ENCODE measurements at regions not wholly inside any gene's neighbourhood (a gene's known extent, or its start where the extent isn't known, plus 50 kb on each side); places are given as distances from the start of the nearest gene placed in this dataset.

- no peak for DNase-seq
Measured at GRCh38 chr4:159503236-159504008, 400.5 kb downstream of the RAPGEF2 start.

GRCh38 chr4:159504684-159505083, 401.8 kb downstream of the RAPGEF2 start:
- no peak for DNase-seq

- DNase-seq, result no peak
Measured at GRCh38 chr4:159505266-159505975, 402.5 kb downstream of the RAPGEF2 start.

GRCh38 chr4:159506801-159507517, 404.1 kb downstream of the RAPGEF2 start:
- DNase-seq, result no peak

GRCh38 chr4:159508917-159509500, 406.1 kb downstream of the RAPGEF2 start:
- no peak for DNase-seq

GRCh38 chr4:159512348-159512747, 409.5 kb downstream of the RAPGEF2 start:
- DNase-seq, result no peak

GRCh38 chr4:159515314-159516025, 412.6 kb downstream of the RAPGEF2 start:
- no peak for DNase-seq

- DNase-seq, result no peak
Measured at GRCh38 chr4:159516556-159517140, 413.8 kb downstream of the RAPGEF2 start.

GRCh38 chr4:159520074-159520473, 417.2 kb downstream of the RAPGEF2 start:
- no peak for DNase-seq

GRCh38 chr4:159526172-159526571, 423.3 kb downstream of the RAPGEF2 start:
- no peak for DNase-seq

GRCh38 chr4:159534655-159535054, 431.8 kb downstream of the RAPGEF2 start:
- no peak for DNase-seq

GRCh38 chr4:159538556-159538955, 435.7 kb downstream of the RAPGEF2 start:
- DNase-seq, result no peak

GRCh38 chr4:159540038-159540437, 437.2 kb downstream of the RAPGEF2 start:
- DNase-seq, result no peak

- DNase-seq, result no peak
Measured at GRCh38 chr4:159540501-159540900, 437.6 kb downstream of the RAPGEF2 start.

GRCh38 chr4:159541143-159541542, 438.3 kb downstream of the RAPGEF2 start:
- no peak for DNase-seq

GRCh38 chr4:159542296-159542695, 439.4 kb downstream of the RAPGEF2 start:
- no peak for DNase-seq

GRCh38 chr4:159543831-159544230, 441.0 kb downstream of the RAPGEF2 start:
- no peak for DNase-seq

GRCh38 chr4:159545556-159545955, 442.7 kb downstream of the RAPGEF2 start:
- no peak for DNase-seq

- no peak for DNase-seq
Measured at GRCh38 chr4:159547645-159548308, 444.9 kb downstream of the RAPGEF2 start.

- DNase-seq, result no peak
Measured at GRCh38 chr4:159549098-159549518, 446.2 kb downstream of the RAPGEF2 start.

- DNase-seq, result no peak
Measured at GRCh38 chr4:159551281-159551680, 448.4 kb downstream of the RAPGEF2 start.
